ENCODE measurements at regions not wholly inside any gene's neighbourhood (a gene's known extent, or its start where the extent isn't known, plus 50 kb on each side); places are given as distances from the start of the nearest gene placed in this dataset.

GRCh38 chr4:53717064-53717549 lies 125.8 kb upstream of the LNX1 start:
- H3K27ac ChIP-seq (ENCODE audit: low read length): no peak overlapping the region
- H3K9me3 ChIP-seq (ENCODE audit: low read length): no peaks in the 10 kb centered on the region
- no peak overlapping the region for H3K4me3 ChIP-seq (ENCODE audit: low read length)
- no peak overlapping the region for H3K9ac ChIP-seq (ENCODE audit: low read length)
- no peak overlapping the region for H3K4me2 ChIP-seq (ENCODE audit: low read length)
- no peaks in the 10 kb centered on the region for H3K27me3 ChIP-seq (ENCODE audit: insufficient read depth, low read depth, low read length)
- no peaks in the 10 kb centered on the region for H3K79me2 ChIP-seq (replicated peaks; ENCODE audit: insufficient read depth, low read length)
- TF ChIP-seq TAF1 (IDR thresholded peaks at IDR 0.05; ENCODE audit: low read depth): no peak
- TF ChIP-seq CTCF (IDR thresholded peaks at IDR 0.05; ENCODE audit: poor library complexity, severe bottlenecking): no peak
- TF ChIP-seq EP300 (conservative IDR thresholded peaks at IDR 0.05; ENCODE audit: poor library complexity, severe bottlenecking): no peak
- TF ChIP-seq REST (IDR thresholded peaks at IDR 0.05; ENCODE audit: borderline replicate concordance): no peak
- no peak for TF ChIP-seq POLR2AphosphoS5 (IDR thresholded peaks at IDR 0.05)
- no peak for TF ChIP-seq EZH2 (IDR thresholded peaks at IDR 0.05; ENCODE audit: borderline replicate concordance, insufficient read depth, low read length, poor library complexity, severe bottlenecking)
- TF ChIP-seq MXI1 (conservative IDR thresholded peaks at IDR 0.05; ENCODE audit: poor library complexity, severe bottlenecking): no peak
- TF ChIP-seq SMC3 (conservative IDR thresholded peaks at IDR 0.05; ENCODE audit: poor library complexity): no peak
- no peak for TF ChIP-seq RAD21 (conservative IDR thresholded peaks at IDR 0.05)
- no peaks in the 10 kb centered on the region for H3K9me2 ChIP-seq (ENCODE audit: insufficient read depth, low read length)
- no peaks in the 10 kb centered on the region for H3F3A ChIP-seq (ENCODE audit: insufficient read depth, low read length, poor library complexity, severe bottlenecking)
- H3K36me3 ChIP-seq (ENCODE audit: insufficient read depth, low read length): no peaks in the 10 kb centered on the region
- no peaks in the 10 kb centered on the region for H4K20me1 ChIP-seq (ENCODE audit: insufficient read depth)
- no peak overlapping the region for H2AFZ ChIP-seq (ENCODE audit: low read depth, low read length)

GRCh38 chr4:53716471-53717063 lies 125.3 kb upstream of the LNX1 start:
- H3K4me2 ChIP-seq (ENCODE audit: low read length): no peak overlapping the region
- H3K27me3 ChIP-seq (ENCODE audit: insufficient read depth, low read depth, low read length): no peaks in the 10 kb centered on the region
- no peaks in the 10 kb centered on the region for H3F3A ChIP-seq (ENCODE audit: insufficient read depth, low read length, poor library complexity, severe bottlenecking)
- no peaks in the 10 kb centered on the region for H3K79me2 ChIP-seq (replicated peaks; ENCODE audit: insufficient read depth, low read length)
- no peak for TF ChIP-seq MXI1 (conservative IDR thresholded peaks at IDR 0.05; ENCODE audit: poor library complexity, severe bottlenecking)
- TF ChIP-seq TAF1 (IDR thresholded peaks at IDR 0.05; ENCODE audit: low read depth): no peak
- TF ChIP-seq CTCF (IDR thresholded peaks at IDR 0.05; ENCODE audit: poor library complexity, severe bottlenecking): no peak
- TF ChIP-seq REST (IDR thresholded peaks at IDR 0.05; ENCODE audit: borderline replicate concordance): no peak
- no peak for TF ChIP-seq EZH2 (IDR thresholded peaks at IDR 0.05; ENCODE audit: borderline replicate concordance, insufficient read depth, low read length, poor library complexity, severe bottlenecking)
- no peak for TF ChIP-seq POLR2AphosphoS5 (IDR thresholded peaks at IDR 0.05)
- no peak for TF ChIP-seq EP300 (conservative IDR thresholded peaks at IDR 0.05; ENCODE audit: poor library complexity, severe bottlenecking)
- no peak for TF ChIP-seq RAD21 (conservative IDR thresholded peaks at IDR 0.05)
- no peak for TF ChIP-seq SMC3 (conservative IDR thresholded peaks at IDR 0.05; ENCODE audit: poor library complexity)
- no peak overlapping the region for H3K27ac ChIP-seq (ENCODE audit: low read length)
- H2AFZ ChIP-seq (ENCODE audit: low read depth, low read length): no peak overlapping the region
- H4K20me1 ChIP-seq (ENCODE audit: insufficient read depth): no peaks in the 10 kb centered on the region
- no peaks in the 10 kb centered on the region for H3K9me3 ChIP-seq (ENCODE audit: low read length)
- no peaks in the 10 kb centered on the region for H3K36me3 ChIP-seq (ENCODE audit: insufficient read depth, low read length)
- no peaks in the 10 kb centered on the region for H3K9me2 ChIP-seq (ENCODE audit: insufficient read depth, low read length)
- H3K9ac ChIP-seq (ENCODE audit: low read length): no peak overlapping the region
- no peak overlapping the region for H3K4me3 ChIP-seq (ENCODE audit: low read length)
